Stimulated activated CD4-positive, alpha-beta T cell treated with anti-CD3 and anti-CD28 coated beads, Interleukin-4, amount 100 ng/mL, for 48 hours (primary cell): ENCODE measurements at regions not wholly inside any gene's neighbourhood (a gene's known extent, or its start where the extent isn't known, plus 50 kb on each side); places are given as distances from the start of the nearest gene placed in this dataset.

Source experiments
- DNase-seq, 2 donors: peaks; one replicate each; pipeline ENCODE4 v3.0.0-alpha.2; 2020; ENCODE audit warnings: low read depth in 2 of 2

DNA sequence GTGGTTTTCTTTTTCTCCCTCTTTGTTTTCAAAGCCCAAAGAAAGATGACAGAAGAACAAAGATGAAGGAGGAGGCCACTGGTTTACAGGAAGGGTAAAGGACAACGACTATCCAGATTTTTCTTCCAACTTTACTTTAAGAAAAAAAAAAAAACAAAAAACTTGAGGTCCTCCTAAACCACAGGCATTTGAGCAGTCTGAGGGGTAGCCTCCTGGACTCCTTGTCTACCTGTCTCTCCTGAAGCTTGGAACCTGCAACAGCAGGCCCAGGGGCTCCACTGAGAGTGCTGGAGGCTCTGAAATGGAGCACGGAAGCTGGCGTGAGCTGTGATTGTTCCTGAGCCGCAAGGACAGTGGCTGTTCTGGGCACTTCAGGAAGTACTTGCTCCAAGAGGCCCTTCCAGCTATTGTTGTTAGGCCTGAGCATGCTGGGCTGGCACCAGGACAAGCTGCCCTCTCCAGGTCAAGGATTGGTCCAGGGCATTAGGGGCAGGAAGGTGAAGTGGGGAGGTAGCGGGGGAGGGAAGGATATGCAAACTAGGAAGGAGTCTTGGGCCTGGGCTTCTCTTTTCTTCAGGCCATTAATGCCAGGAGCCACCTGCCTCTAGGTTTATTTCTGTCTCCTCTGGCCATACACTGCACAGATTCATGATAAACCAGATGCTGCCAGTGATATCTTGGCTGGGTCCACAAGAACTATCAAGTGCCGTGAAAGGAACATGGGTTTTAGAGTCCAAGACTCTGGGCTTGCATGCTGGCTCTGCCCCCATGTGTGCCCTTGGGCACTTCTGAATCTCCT, 147.3 kb downstream of the CCDC34 start:
- DNase-seq: no peak

- DNase-seq: no peak
These were observed 148.3 kb downstream of the CCDC34 start for GRCh38 chr11:27214713-27215112.

DNA sequence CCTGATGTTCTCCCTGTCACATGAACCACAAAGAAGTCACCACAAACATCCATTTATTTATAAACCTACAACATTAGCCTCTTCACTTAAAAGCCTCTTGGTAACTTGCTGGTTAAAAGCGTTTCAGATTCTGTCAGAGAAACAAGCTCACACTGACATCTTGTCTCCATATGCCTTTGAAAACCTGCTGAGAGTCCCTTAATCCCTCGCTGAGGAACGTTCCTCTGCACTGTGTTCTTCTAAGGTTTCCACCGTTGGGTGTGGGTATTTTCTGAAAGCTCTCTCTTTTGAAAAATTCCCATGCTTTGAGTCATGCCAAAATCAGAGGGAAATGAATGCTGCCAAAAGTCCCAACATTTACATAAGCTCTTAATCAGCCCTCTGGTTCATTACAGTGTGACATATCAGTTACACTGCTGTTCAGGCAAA, 149.8 kb downstream of the CCDC34 start:
- no peak for DNase-seq

DNA sequence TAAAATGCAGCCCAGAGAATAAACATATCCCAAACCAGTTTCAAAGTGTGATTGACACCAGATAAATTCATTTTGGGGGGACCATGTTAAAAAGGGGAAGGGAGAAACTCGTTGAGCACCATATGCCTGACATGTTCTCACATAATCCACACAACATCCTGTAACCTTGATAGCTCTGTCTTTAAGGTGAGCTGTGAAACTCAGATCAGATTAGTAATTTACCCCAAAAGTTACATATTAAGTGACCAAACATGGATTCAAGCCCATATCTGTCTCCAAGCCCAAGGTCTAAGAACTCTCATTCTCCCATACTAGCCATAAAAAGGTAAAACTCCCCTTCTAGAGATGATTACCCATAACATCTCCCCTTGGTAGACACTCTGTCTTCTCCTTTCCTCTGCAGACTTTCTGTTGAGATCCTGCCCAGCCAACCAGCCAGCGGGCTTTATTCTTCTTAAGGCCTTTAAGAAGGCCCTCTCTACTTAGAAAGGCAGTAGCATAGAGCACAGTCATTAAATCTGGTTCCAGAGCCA, 150.7 kb downstream of the CCDC34 start:
- DNase-seq: no peak

DNA sequence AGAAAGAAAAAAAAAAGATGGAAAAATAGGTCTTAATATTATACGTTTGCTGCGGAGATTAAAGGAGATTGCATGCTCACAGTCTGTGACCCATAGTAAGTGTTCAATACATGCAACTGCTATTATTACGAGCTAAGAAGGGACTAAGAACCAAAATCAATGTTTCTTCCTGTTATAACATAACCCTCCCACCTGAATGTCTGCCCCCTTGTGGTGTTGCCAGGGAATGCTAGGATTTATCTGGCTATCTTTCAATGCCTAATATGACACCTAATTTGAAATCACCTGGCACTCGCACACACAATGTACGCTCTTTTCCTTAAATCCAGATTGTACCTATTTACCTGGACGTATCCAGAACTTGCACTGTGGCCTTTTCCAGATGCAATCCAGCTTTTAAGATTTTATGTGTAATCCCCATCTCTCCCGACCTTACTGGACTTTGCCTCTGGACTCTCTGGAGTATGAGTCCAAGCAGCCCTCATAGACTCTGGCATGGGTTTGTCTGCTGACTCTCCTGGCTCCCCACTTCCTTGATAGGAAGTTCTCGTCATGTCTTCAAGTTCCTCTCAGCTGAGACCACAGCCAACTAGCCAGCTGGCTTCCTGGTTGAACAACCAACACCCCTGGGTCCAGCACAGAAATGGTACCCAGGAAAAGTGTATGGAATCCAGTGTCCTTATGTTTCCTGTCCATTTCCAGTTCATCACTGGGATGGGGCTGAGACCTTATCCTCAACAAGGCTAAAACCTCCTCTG, 151.5 kb downstream of the CCDC34 start:
- DNase-seq: no peak

- no peak for DNase-seq
These were observed 152.5 kb downstream of the CCDC34 start for GRCh38 chr11:27210531-27210930.

DNA sequence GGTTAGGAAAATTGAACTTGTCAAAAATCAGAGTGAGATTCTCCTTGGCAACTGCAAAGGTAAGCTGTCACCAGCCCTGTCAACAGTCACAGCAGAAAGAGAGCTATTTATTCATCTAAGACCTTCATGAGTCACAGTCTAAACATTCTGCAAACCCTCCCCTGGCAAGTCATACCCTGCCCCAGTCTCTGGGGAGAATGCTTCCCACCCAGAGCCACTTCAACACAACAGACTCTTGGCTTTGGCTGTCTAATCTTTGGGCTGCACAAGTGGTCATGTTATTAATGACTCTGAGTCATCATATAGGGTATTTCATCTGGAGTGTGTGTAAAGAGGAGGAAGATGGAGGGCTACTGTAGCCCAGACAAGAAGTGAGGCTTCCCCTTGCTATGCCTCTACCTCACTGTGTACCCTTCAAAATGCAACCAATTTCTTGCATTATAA, 153.4 kb downstream of the CCDC34 start:
- no peak for DNase-seq

GRCh38 chr11:27208846-27209245, 154.2 kb downstream of the CCDC34 start:
- DNase-seq: no peak

DNA sequence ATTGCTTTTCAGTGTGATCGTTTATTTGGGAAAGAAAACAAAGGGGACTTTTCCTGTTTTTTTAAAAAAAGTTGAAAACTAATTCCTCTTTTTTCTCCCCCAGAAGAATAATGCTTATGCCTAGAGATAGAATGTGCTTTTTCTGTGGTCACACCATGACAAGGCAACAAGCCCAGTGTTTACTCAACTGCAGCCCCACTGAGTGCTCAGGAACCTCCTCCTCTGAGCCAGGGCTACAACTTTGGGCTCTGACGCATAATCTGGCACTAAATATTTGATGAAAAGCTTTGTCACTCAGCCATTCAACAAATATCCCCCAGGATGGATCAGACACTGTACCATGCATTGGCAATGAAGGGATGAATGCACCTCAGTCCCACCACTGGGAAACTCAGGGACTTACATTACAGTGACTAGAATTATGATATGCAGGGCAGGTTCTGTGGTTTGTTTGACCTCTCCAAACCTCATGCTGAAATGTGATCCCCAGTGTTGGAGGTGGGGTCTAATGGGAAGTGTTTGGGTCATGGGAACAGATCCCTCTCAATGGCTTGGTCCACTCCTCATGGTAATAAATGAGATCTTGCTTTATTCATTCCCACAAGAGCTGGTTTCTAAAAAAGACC, 155.9 kb downstream of the CCDC34 start:
- DNase-seq: no peak

- no peak for DNase-seq
These were observed 157.0 kb downstream of the CCDC34 start for GRCh38 chr11:27205779-27206570.

DNA sequence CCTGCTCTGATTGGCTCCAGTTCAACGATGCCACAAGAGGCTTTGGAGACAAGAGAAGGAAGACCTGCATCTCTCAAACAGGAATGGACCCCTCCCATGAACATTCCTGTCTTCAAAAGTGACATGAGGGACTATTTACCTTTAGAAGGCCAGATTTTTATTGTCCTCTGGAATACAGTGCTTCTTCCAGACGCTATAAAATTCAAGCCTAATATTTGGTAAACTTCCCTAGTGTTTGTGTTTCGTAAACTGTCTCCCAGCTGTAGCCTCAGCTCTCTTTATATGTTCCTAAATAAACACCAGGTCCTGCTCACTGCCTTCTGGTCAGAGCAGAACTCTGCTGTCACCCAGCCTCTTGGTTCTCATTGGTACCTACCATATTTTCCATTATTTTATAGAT, 157.8 kb downstream of the CCDC34 start:
- no peak for DNase-seq

DNA sequence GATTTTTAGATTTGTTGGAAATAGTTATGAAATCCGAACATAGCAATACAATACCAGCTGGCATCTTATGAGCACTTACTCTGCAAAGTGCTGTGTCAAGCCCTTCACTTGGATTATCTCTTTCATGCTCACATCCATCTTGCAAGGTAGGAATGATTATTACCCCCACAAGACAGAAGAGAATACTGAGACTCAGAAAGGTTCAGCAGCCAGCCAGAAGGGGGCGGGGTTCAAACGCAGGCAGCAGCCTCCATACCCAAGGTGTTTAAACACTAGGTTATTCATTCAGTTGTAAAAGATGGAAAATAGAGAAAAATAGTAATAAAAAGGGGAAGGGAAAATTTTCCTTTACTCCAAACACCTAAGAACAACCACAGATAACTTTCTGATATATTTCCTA, 158.5 kb downstream of the CCDC34 start:
- DNase-seq: no peak

GRCh38 chr11:27203077-27203647, 159.9 kb downstream of the CCDC34 start:
- DNase-seq: no peak

DNA sequence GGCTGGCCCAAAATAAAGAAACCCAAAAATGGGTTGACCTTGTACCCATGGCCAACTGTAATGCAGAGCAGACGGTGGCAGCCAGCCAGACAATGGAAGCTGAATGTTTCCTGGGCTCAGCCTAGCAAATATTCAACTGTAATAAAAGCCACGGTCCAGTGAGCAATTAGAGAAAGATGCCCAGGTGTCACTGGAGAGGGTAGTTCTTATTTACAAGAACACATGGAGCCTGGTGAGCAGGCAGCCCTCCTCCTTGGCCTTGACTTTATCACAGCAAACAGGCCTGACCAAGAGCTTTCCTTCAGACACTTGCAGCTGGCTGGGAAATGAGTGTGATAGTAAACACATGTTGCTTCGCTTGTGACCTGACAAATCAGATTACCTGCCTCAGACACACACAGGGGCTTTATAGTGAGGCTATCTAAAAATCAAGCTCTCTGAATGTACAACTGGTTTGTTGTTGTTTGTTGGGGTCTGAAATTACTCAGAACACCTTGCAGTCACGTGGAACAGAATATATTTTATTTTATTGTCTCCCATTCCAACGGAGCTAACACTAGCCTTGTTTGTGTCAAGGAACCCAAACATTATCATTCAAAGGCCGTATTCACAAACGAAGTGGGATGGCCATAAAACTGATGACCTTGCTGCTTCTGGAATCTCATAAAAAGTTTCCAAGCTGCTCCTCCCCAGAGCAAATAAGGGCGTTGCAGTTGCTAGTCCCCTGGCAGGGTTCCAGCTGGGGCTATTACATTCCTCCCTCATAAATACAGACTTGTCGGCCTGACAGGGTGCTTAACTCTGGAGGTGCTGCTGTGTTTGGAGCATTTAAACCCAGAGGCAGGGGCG, 161.1 kb downstream of the BBOX1 start:
- DNase-seq: no peak

- no peak for DNase-seq
These were observed 160.3 kb downstream of the BBOX1 start for GRCh38 chr11:27200779-27201453.

DNA sequence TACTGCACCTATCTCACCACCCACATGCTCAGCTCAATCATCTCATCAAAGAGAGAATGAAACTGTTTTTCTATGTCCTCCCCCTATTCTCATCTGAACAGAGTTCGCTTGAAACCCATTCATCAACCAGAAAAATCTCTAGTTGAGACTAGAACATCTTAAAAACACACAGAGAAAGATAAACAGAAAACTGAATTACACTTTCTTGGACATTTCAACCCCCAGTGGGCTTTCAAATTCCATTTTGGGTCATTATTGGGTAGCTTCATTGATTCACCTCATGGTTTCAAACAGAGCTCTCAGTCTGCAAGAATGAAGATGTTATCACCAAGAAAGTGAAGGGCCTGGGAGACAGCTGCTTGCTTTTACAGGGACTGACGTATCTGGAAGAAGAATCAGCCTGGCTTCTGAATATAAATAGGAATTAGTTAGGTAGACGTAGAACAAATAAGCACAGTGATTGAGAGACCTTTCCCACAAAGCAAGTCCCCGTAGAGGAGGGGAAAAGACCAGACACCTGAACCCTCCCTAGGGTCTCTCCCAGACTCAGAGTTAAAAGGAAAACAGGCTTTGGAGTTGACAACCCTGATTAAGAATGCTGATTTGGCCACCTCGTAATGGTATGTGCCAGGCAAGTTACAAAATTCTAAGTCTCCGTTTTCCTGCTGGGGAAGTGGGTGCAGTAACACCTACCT, 155.7 kb downstream of the BBOX1 start:
- no peak for DNase-seq

DNA sequence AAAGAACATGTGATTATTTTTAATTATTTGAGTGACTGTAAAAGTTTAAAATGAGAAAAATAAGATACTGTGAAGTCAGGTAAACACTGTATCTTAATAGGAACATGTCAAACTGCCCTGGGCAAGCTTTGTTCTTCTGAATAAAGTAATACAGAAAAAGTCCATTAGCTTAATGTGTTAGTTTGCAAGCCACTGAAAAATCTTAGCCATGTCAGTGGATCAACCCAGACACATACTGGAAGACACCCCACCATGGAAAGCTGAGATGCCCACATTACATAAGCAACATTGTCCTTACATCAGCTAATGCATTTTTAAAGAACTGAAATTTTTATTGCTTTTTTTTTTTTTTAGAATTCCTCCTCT, 155.2 kb downstream of the BBOX1 start:
- DNase-seq: no peak

DNA sequence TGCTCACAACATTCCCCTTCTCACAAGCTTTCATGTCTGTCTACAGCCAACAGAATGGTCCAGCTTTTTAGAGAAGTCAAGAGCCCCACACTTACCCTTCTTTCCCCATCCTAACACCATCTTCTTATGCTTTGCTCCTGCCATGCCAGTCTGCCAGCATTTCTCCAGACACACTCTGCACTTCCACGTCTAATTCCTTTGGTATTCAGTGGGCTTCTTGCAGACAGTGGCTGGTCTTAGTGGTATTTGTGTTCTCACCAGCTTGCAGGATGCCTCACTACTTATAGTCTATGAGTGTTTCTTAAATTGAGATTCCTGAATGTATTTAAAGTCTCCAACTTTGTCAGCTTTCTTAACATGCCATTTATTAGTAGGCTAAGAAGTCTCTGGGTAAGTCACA, 154.4 kb downstream of the BBOX1 start:
- no peak for DNase-seq
